ENCODE measurements at regions not wholly inside any gene's neighbourhood (a gene's known extent, or its start where the extent isn't known, plus 50 kb on each side); places are given as distances from the start of the nearest gene placed in this dataset.
"Not testable (repeated sequence)": the region's sequence is repeated elsewhere in the genome, so short reads cannot be mapped to it uniquely, and the experiment has no call there.

DNA sequence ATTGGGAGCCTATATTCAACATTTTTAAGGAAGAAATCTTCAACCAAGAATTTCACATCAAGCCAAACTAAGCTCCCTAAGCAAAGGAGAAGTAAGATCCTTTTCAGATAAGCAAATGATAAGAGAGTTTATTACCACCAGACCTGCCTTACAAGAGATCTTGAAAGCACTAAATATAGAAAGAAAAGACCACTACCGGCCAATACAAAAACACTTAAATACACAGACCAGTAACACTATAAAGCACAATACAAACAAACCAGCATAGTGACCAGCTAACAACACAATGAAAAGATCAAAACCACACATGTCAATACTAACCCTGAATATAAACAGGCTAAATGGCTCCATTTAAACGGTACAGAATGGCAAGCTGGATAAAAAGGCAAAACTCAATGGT, 165.4 kb downstream of the MRPL39 start:
- no peak for TF ChIP-seq YY1 (IDR thresholded peaks at IDR 0.05)
- no peaks in the 10 kb centered on the region for H3K9me3 ChIP-seq (ENCODE audit: control insufficient read depth in 4 of 4, low read length in 3 of 4)
- 63% methylated on average over 2 of the region's 2 CpGs for WGBS
- no peaks in the 10 kb centered on the region for H3K36me3 ChIP-seq (ENCODE audit: control insufficient read depth in 4 of 4, insufficient read depth in 3 of 4, low read depth in 1 of 4, low read length in 3 of 4)
- no peak overlapping the region for H3K27ac ChIP-seq (ENCODE audit: low read depth in 1 of 2, low read length in 2 of 2)
- H3K27me3 ChIP-seq (ENCODE audit: control insufficient read depth in 4 of 4, insufficient read depth in 4 of 4, low read length in 3 of 4) = peaks cover 0 to 5% (median 0%) of the 10 kb centered on the region in 4 donors
- H3K4me3 ChIP-seq (ENCODE audit: low read depth in 1 of 3, low read length in 3 of 3) = no peak overlapping the region
- no peaks in the 10 kb centered on the region for H3K4me1 ChIP-seq (ENCODE audit: control insufficient read depth in 4 of 4, insufficient read depth in 4 of 4, low read length in 3 of 4)
- DNase-seq (ENCODE audit: low spot score) = no peak
- H3K9ac ChIP-seq (ENCODE audit: low read depth in 1 of 2, low read length in 2 of 2) = no peak overlapping the region

DNA sequence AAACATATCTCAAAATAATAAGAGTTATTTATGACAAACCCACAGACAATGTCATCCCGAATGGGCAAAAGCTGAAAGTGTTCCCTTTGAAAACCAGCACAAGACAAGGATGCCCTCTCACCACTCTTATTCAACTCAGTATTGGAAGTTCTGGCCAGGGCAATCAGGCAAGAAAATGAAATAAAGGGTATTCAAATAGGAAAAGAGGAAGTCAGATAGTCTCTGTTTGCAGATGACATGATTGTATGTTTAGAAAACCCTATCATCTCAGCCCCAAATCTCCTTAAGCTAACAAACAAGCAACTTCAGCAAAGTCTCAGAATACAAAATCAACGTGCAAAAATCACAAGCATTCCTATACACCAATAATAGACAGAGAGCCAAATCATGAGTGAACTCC, 169.8 kb downstream of the MRPL39 start:
- H3K27me3 ChIP-seq (ENCODE audit: control insufficient read depth in 4 of 4, insufficient read depth in 4 of 4, low read length in 3 of 4); H3K36me3 ChIP-seq (ENCODE audit: control insufficient read depth in 4 of 4, insufficient read depth in 3 of 4, low read depth in 1 of 4, low read length in 3 of 4); H3K9me3 ChIP-seq (ENCODE audit: control insufficient read depth in 4 of 4, low read length in 3 of 4); H3K4me1 ChIP-seq (ENCODE audit: control insufficient read depth in 4 of 4, insufficient read depth in 4 of 4, low read length in 3 of 4); H3K9ac ChIP-seq (ENCODE audit: low read depth in 1 of 2, low read length in 2 of 2); H3K4me3 ChIP-seq (ENCODE audit: low read depth in 1 of 3, low read length in 3 of 3); H3K27ac ChIP-seq (ENCODE audit: low read depth in 1 of 2, low read length in 2 of 2); DNase-seq (ENCODE audit: low spot score): not testable (repeated sequence)
- 68% methylated on average over 2 of the region's 2 CpGs for WGBS

DNA sequence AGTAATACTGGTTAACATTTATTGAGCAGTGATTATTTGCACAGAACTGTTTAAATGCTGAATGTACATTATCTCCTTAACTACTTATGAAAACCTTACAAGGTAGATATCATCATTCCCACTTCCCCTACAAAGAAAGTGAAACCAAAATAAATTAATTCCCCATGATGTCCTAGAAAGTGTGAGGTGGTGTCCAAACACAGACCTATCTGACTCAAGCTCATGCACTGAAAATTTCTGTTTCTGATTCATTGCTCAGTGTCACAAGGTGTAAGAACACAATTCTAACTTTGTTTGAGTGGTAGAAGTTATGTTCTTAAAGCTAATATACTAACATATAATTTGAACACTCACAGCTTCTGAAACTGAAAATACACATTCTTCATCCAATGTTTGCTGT, 178.7 kb downstream of the MRPL39 start:
- Histone ChIP-seq H3K9me3 (ENCODE audit: control insufficient read depth in 4 of 4, low read length in 3 of 4) (no peaks in the 10 kb centered on the region), H3K4me3 (ENCODE audit: low read depth in 1 of 3, low read length in 3 of 3) (no peak overlapping the region), H3K36me3 (ENCODE audit: control insufficient read depth in 4 of 4, insufficient read depth in 3 of 4, low read depth in 1 of 4, low read length in 3 of 4) (no peaks in the 10 kb centered on the region), H3K27me3 (ENCODE audit: control insufficient read depth in 4 of 4, insufficient read depth in 4 of 4, low read length in 3 of 4) (peaks cover 0 to 2% (median 0%) of the 10 kb centered on the region in 4 donors), H3K4me1 (ENCODE audit: control insufficient read depth in 4 of 4, insufficient read depth in 4 of 4, low read length in 3 of 4) (no peaks in the 10 kb centered on the region), H3K9ac (ENCODE audit: low read depth in 1 of 2, low read length in 2 of 2) (no peak overlapping the region), H3K27ac (ENCODE audit: low read depth in 1 of 2, low read length in 2 of 2) (no peak overlapping the region)
- no peak for DNase-seq (ENCODE audit: low spot score)
- no peak for TF ChIP-seq TAF1 (conservative IDR thresholded peaks at IDR 0.05)
- no peak for TF ChIP-seq RXRA (IDR thresholded peaks at IDR 0.05)
- TF ChIP-seq, protein P1, sequence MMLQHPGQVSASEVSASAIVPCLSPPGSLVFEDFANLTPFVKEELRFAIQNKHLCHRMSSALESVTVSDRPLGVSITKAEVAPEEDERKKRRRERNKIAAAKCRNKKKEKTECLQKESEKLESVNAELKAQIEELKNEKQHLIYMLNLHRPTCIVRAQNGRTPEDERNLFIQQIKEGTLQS (IDR thresholded peaks at IDR 0.05) = no peak
- TF ChIP-seq, protein P2, sequence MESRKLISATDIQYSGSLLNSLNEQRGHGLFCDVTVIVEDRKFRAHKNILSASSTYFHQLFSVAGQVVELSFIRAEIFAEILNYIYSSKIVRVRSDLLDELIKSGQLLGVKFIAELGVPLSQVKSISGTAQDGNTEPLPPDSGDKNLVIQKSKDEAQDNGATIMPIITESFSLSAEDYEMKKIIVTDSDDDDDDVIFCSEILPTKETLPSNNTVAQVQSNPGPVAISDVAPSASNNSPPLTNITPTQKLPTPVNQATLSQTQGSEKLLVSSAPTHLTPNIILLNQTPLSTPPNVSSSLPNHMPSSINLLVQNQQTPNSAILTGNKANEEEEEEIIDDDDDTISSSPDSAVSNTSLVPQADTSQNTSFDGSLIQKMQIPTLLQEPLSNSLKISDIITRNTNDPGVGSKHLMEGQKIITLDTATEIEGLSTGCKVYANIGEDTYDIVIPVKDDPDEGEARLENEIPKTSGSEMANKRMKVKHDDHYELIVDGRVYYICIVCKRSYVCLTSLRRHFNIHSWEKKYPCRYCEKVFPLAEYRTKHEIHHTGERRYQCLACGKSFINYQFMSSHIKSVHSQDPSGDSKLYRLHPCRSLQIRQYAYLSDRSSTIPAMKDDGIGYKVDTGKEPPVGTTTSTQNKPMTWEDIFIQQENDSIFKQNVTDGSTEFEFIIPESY (IDR thresholded peaks at IDR 0.05) = no peak
- no peak for TF ChIP-seq JUND (IDR thresholded peaks at IDR 0.05)
- TF ChIP-seq NR2F2 (IDR thresholded peaks at IDR 0.05) = no peak

GRCh38 chr21:25427828-25428227, 179.5 kb downstream of the MRPL39 start:
- Histone ChIP-seq H3K4me3 (ENCODE audit: low read depth in 1 of 3, low read length in 3 of 3) (no peak overlapping the region), H3K36me3 (ENCODE audit: control insufficient read depth in 4 of 4, insufficient read depth in 3 of 4, low read depth in 1 of 4, low read length in 3 of 4) (no peaks in the 10 kb centered on the region), H3K9ac (ENCODE audit: low read depth in 1 of 2, low read length in 2 of 2) (no peak overlapping the region), H3K27ac (ENCODE audit: low read depth in 1 of 2, low read length in 2 of 2) (no peak overlapping the region), H3K27me3 (ENCODE audit: control insufficient read depth in 4 of 4, insufficient read depth in 4 of 4, low read length in 3 of 4) (peaks cover 0 to 2% (median 0%) of the 10 kb centered on the region in 4 donors), H3K4me1 (ENCODE audit: control insufficient read depth in 4 of 4, insufficient read depth in 4 of 4, low read length in 3 of 4) (no peaks in the 10 kb centered on the region), H3K9me3 (ENCODE audit: control insufficient read depth in 4 of 4, low read length in 3 of 4) (no peaks in the 10 kb centered on the region)
- no peak for TF ChIP-seq NR2F2 (IDR thresholded peaks at IDR 0.05)
- TF ChIP-seq, protein P3, sequence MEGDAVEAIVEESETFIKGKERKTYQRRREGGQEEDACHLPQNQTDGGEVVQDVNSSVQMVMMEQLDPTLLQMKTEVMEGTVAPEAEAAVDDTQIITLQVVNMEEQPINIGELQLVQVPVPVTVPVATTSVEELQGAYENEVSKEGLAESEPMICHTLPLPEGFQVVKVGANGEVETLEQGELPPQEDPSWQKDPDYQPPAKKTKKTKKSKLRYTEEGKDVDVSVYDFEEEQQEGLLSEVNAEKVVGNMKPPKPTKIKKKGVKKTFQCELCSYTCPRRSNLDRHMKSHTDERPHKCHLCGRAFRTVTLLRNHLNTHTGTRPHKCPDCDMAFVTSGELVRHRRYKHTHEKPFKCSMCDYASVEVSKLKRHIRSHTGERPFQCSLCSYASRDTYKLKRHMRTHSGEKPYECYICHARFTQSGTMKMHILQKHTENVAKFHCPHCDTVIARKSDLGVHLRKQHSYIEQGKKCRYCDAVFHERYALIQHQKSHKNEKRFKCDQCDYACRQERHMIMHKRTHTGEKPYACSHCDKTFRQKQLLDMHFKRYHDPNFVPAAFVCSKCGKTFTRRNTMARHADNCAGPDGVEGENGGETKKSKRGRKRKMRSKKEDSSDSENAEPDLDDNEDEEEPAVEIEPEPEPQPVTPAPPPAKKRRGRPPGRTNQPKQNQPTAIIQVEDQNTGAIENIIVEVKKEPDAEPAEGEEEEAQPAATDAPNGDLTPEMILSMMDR (IDR thresholded peaks at IDR 0.05; ENCODE audit: low read depth, low read length, missing input control) = no peak
- TF ChIP-seq, protein P4, sequence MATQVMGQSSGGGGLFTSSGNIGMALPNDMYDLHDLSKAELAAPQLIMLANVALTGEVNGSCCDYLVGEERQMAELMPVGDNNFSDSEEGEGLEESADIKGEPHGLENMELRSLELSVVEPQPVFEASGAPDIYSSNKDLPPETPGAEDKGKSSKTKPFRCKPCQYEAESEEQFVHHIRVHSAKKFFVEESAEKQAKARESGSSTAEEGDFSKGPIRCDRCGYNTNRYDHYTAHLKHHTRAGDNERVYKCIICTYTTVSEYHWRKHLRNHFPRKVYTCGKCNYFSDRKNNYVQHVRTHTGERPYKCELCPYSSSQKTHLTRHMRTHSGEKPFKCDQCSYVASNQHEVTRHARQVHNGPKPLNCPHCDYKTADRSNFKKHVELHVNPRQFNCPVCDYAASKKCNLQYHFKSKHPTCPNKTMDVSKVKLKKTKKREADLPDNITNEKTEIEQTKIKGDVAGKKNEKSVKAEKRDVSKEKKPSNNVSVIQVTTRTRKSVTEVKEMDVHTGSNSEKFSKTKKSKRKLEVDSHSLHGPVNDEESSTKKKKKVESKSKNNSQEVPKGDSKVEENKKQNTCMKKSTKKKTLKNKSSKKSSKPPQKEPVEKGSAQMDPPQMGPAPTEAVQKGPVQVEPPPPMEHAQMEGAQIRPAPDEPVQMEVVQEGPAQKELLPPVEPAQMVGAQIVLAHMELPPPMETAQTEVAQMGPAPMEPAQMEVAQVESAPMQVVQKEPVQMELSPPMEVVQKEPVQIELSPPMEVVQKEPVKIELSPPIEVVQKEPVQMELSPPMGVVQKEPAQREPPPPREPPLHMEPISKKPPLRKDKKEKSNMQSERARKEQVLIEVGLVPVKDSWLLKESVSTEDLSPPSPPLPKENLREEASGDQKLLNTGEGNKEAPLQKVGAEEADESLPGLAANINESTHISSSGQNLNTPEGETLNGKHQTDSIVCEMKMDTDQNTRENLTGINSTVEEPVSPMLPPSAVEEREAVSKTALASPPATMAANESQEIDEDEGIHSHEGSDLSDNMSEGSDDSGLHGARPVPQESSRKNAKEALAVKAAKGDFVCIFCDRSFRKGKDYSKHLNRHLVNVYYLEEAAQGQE (IDR thresholded peaks at IDR 0.05) = no peak
- TF ChIP-seq TAF1 (conservative IDR thresholded peaks at IDR 0.05) = no peak
- TF ChIP-seq FOXA1 (IDR thresholded peaks at IDR 0.05) = no peak
- no peak for TF ChIP-seq JUND (IDR thresholded peaks at IDR 0.05)
- TF ChIP-seq HNF4A (conservative IDR thresholded peaks at IDR 0.05) = no peak
- TF ChIP-seq, protein P1 (IDR thresholded peaks at IDR 0.05) = no peak
- WGBS = 70% methylated on average over 5 of the region's 5 CpGs
- no peak for DNase-seq (ENCODE audit: low spot score)
